Naive thymus-derived CD8-positive, alpha-beta T cell (primary cell): ENCODE measurements at regions not wholly inside any gene's neighbourhood (a gene's known extent, or its start where the extent isn't known, plus 50 kb on each side); places are given as distances from the start of the nearest gene placed in this dataset.

Experiments
- ATAC-seq, 2 donors: fragments of 150-1000 bp; cut with Tn5 transposase in 1 of 2; sonication (Bioruptor Pico), chemical (Tn5 transposase) in 1 of 2; 1 replicate in 1 of 2; 2 replicates in 1 of 2; pipeline ENCODE4 v1.10.0; 2021; ENCODE audit warnings: mild to moderate bottlenecking in 2 of 2, moderate library complexity in 2 of 2
- POLR2A ChIA-PET: fragments of 350-600 bp; sonication (Branson Sonifier 250); formaldehyde crosslinking; loops from one replicate; lab custom pipeline; 2021; ENCODE audit warnings: antibody characterized with exemption; lab: Charles Lee
- DNase-seq, 10 donors: peaks; one replicate each; pipeline versions ENCODE4 v3.0.0 to v3.0.0-alpha.2; 2020 to 2022
- H3K27ac Mint-ChIP-seq, 10 donors: one replicate each; pipeline ENCODE4 v1.8.0; 2020 to 2022; ENCODE audit warnings: mild to moderate bottlenecking in 10 of 10, mixed read lengths in 10 of 10, moderate library complexity in 4 of 10, inconsistent platforms in 1 of 10
- H3K27me3 Mint-ChIP-seq, 5 donors: one replicate each; pipeline ENCODE4 v1.8.0; 2021 to 2022; ENCODE audit warnings: mixed read lengths in 5 of 5
- H3K36me3 Mint-ChIP-seq, 3 donors: one replicate each; pipeline ENCODE4 v1.8.0; 2020 to 2022; ENCODE audit warnings: mixed read lengths in 3 of 3, mild to moderate bottlenecking in 2 of 3, inconsistent platforms in 1 of 3
- H3K4me1 Mint-ChIP-seq, 4 donors: one replicate each; pipeline ENCODE4 v1.8.0; 2021 to 2022; ENCODE audit warnings: mixed read lengths in 4 of 4
- H3K4me3 Mint-ChIP-seq, 10 donors: one replicate each; pipeline ENCODE4 v1.8.0; 2020 to 2022; ENCODE audit warnings: mild to moderate bottlenecking in 10 of 10, mixed read lengths in 10 of 10, moderate library complexity in 6 of 10, inconsistent platforms in 1 of 10
- H3K9me3 Mint-ChIP-seq, 9 donors: one replicate each; pipeline ENCODE4 v1.8.0; 2020 to 2022; ENCODE audit warnings: mixed read lengths in 9 of 9, mild to moderate bottlenecking in 3 of 9, inconsistent platforms in 1 of 9, moderate library complexity in 1 of 9

DNA sequence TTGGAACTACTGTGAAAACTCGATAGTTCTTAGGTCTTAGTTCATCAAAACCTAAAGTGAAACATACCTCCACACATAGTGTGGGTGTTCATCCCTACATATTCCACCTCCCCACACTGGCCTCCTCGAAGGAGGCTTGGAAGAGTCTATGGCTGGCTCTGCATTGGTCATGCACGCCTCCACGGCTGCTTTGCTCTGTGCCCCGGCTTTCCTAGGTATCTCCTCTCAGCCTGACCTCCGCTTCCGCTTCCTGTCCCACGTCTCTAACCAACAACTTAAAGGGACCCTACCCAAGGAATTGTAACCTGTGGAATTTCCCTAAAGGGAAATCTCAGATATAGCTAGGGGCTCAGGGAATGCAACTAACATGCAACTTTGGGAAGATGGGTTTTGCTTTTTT, 79.7 kb upstream of the MBNL2 start:
- H3K27ac Mint-ChIP-seq: peak overlapping the region in 2 of 10 donors; percentile 60 to 66
- DNase-seq: no peak
- H3K9me3 Mint-ChIP-seq: peaks cover 0 to 3% (median 0%) of the 10 kb centered on the region in 9 donors
- peaks cover 5 to 13% (median 10%) of the 10 kb centered on the region in 5 donors for H3K27me3 Mint-ChIP-seq
- POLR2A ChIA-PET: no interaction called here
- peaks cover 0 to 12% (median 1%) of the 10 kb centered on the region in 4 donors for H3K4me1 Mint-ChIP-seq
- peak overlapping the region in 6 of 10 donors; percentile 4 to 58 (median 17) for H3K4me3 Mint-ChIP-seq
- no peak for ATAC-seq
- H3K36me3 Mint-ChIP-seq: no peaks in the 10 kb centered on the region

DNA sequence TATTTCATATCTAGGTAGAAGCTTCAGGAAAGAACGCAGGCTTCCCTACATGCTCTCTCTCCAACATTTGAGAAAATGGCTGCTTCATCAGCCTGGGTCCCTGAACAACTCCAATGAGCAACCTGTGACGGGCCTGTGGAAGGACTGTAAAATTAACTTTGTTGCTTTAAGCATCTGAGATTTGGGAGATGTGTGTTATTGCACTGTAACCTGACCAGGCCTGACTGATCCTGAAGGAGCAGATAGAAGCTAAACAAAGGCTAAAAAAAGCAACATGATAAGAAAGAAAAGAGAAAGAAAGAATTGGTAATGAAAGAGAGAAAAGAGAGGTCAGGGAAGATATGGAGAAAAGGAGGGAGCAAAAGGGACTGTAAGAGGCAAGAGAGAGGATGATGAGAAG, 77.1 kb upstream of the MBNL2 start:
- H3K27me3 Mint-ChIP-seq: peaks cover 5 to 13% (median 11%) of the 10 kb centered on the region in 5 donors
- POLR2A ChIA-PET: no interaction called here
- no peak for ATAC-seq
- H3K4me3 Mint-ChIP-seq: no peak overlapping the region
- H3K27ac Mint-ChIP-seq: peak overlapping the region in 1 of 10 donors; percentile 4
- H3K9me3 Mint-ChIP-seq: peaks cover 0 to 3% (median 0%) of the 10 kb centered on the region in 9 donors
- peaks cover 0 to 12% (median 2%) of the 10 kb centered on the region in 4 donors for H3K4me1 Mint-ChIP-seq
- no peak for DNase-seq
- H3K36me3 Mint-ChIP-seq: no peaks in the 10 kb centered on the region

DNA sequence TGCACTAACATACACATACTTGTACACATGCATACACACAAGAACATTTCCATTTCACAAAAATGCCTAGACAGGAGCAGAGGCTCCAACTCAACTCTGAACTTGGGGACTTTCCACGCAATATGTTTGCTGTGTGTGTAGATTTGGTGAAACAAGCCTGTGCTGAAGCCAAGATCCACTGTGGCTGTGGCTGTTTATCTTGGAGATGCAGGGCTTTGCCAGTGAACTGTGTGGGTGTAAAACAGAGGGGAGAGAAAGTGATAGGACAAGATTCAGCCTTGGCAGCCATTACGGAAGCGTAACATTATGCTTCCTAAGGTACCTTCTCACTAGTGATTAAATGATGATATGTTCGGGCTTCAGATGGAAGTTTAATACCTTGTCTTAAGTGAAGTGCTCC, 73.2 kb upstream of the MBNL2 start:
- Mint-ChIP-seq H3K27me3 (peaks cover 0 to 9% (median 5%) of the 10 kb centered on the region in 5 donors), H3K4me3 (no peak overlapping the region), H3K27ac (no peak overlapping the region), H3K4me1 (peaks cover 0 to 2% (median 0%) of the 10 kb centered on the region in 4 donors), H3K36me3 (no peaks in the 10 kb centered on the region), H3K9me3 (peaks cover 0 to 3% (median 0%) of the 10 kb centered on the region in 9 donors)
- POLR2A ChIA-PET: no interaction called here
- ATAC-seq (no peak), DNase-seq (no peak)

DNA sequence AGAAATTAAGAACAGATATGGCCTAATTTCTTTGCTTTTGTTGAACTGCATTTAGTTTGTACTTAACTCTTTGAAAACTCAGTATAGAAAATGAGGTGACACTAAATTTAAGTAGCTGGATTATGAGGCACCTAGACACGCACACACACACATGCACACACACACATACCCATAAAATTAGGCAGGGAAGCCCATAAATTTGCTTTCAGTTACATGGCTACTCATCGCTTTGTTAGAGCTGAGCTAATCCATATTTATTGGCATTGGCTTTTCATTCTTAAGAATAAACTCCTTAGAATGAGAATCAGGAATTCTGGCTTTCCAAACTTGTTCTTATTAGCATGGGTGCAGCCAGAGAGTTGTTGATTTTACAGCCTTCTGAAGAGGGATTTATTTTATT, 61.7 kb upstream of the MBNL2 start:
- H3K4me3 Mint-ChIP-seq: no peak overlapping the region
- no peak for ATAC-seq
- peaks cover 0 to 5% (median 0%) of the 10 kb centered on the region in 5 donors for H3K27me3 Mint-ChIP-seq
- no peak for DNase-seq
- no peaks in the 10 kb centered on the region for H3K4me1 Mint-ChIP-seq
- H3K9me3 Mint-ChIP-seq: peaks cover 0 to 10% (median 2%) of the 10 kb centered on the region in 9 donors
- H3K27ac Mint-ChIP-seq: no peak overlapping the region
- POLR2A ChIA-PET: no interaction called here
- H3K36me3 Mint-ChIP-seq: peaks cover 0 to 6% (median 5%) of the 10 kb centered on the region in 3 donors

GRCh38 chr13:97161582-97162231, 60.4 kb upstream of the MBNL2 start:
- no peaks in the 10 kb centered on the region for H3K4me1 Mint-ChIP-seq
- peaks cover 0 to 5% (median 0%) of the 10 kb centered on the region in 5 donors for H3K27me3 Mint-ChIP-seq
- no peak overlapping the region for H3K4me3 Mint-ChIP-seq
- POLR2A ChIA-PET: no interaction called here
- H3K36me3 Mint-ChIP-seq: peaks cover 0 to 6% (median 5%) of the 10 kb centered on the region in 3 donors
- peaks cover 0 to 10% (median 2%) of the 10 kb centered on the region in 9 donors for H3K9me3 Mint-ChIP-seq
- no peak overlapping the region for H3K27ac Mint-ChIP-seq
- ATAC-seq (no peak), DNase-seq (no peak)

DNA sequence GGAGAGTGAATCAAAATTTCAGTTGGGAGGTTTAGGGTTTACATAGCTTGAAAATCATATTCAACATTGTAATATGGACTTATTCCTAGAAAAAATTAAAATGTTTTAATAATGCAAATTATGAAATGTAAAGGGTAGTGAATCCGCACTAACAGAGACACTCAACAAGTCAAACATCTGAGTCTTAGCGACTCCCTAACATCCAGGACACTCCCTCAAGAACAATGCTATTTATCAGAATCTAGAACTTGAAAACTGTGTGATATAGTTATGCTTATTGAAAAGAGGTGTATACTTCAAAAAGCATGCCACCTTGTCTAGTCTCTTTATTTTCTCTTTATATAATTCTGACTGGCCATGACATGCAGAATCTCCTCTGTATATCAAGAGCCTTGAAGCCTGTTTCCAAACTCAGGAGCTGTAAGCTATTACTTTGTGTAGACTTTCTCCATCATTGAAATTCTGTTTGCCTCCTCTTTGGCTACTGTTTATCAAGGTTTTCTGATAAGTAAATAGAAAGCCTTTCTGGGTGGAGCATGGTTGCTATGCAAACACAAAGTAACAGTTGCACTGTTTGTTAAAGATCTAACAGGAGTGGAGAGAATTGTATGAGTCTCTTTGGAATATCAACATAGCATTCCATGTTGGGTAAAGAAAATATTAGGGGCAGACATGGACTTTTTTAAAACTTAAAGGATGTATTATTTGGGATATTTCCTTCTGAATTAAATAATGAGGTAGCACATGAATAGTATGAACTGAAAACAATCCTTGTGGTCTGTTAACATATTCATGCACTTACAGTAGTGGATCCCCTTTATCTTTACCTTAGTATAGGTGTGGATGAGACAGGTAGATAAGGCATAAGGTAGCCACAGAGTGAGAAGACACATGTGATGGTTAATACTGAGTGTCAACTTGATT, 56.4 kb upstream of the MBNL2 start:
- no peak overlapping the region for H3K4me3 Mint-ChIP-seq
- H3K4me1 Mint-ChIP-seq: no peaks in the 10 kb centered on the region
- H3K27me3 Mint-ChIP-seq: peaks cover 0 to 5% (median 2%) of the 10 kb centered on the region in 5 donors
- POLR2A ChIA-PET: no interaction called here
- H3K27ac Mint-ChIP-seq: no peak overlapping the region
- peaks cover 0 to 10% (median 2%) of the 10 kb centered on the region in 9 donors for H3K9me3 Mint-ChIP-seq
- DNase-seq: no peak
- H3K36me3 Mint-ChIP-seq: peaks cover 0 to 6% (median 5%) of the 10 kb centered on the region in 3 donors
- no peak for ATAC-seq

GRCh38 chr13:97171136-97171535, 51.0 kb upstream of the MBNL2 start:
- no peak for ATAC-seq
- H3K36me3 Mint-ChIP-seq: peaks cover 0 to 11% (median 5%) of the 10 kb centered on the region in 3 donors
- peaks cover 0 to 14% (median 4%) of the 10 kb centered on the region in 5 donors for H3K27me3 Mint-ChIP-seq
- H3K4me1 Mint-ChIP-seq: peaks cover 0 to 4% (median 0%) of the 10 kb centered on the region in 4 donors
- H3K4me3 Mint-ChIP-seq: no peak overlapping the region
- no peak overlapping the region for H3K27ac Mint-ChIP-seq
- no peak for DNase-seq
- peaks cover 0 to 10% (median 2%) of the 10 kb centered on the region in 9 donors for H3K9me3 Mint-ChIP-seq
- POLR2A ChIA-PET: no interaction called here
